ENCODE measurements at regions not wholly inside any gene's neighbourhood (a gene's known extent, or its start where the extent isn't known, plus 50 kb on each side); places are given as distances from the start of the nearest gene placed in this dataset.

DNA sequence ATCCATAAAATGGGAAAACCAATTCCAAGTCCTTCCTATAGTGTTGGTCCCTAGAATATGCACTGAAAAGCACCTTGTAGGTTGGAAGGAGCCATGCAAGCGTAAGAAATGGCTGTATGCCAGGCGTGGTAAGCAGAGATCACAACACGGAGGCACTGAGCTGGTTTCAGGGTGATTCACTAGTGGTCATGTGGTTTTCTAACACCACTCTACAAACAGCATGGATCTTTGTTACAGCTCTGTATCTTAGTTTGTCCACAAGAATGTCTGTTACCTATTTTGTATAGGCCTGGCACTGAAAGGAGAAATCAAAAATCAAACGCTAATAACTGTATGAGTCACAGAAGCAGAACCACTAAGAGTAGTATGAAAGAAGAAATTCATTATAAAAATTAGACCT, 71.9 kb downstream of the MAGEB17 start:
- TF ChIP-seq YY1 (IDR thresholded peaks at IDR 0.05; ENCODE audit: insufficient read depth, insufficient read length): no peak
- no peak for TF ChIP-seq ZNF274 (IDR thresholded peaks at IDR 0.05; ENCODE audit: low read depth, low read length)
- TF ChIP-seq SUZ12 (IDR thresholded peaks at IDR 0.05; ENCODE audit: extremely low read depth, insufficient read depth, insufficient read length): no peak
